SK-N-SH (cell line): ENCODE measurements at regions not wholly inside any gene's neighbourhood (a gene's known extent, or its start where the extent isn't known, plus 50 kb on each side); places are given as distances from the start of the nearest gene placed in this dataset.
"Not testable (repeated sequence)": the region's sequence is repeated elsewhere in the genome, so short reads cannot be mapped to it uniquely, and the experiment has no call there.

Source experiments
- CTCF ChIA-PET: fragments of 300-600, 350-600 bp; formaldehyde crosslinking; extraction: SDS; loops from one replicate; lab custom pipeline; 2021; lab: Yijun Ruan, JAX
- POLR2A ChIA-PET: fragments of 350-600 bp; sonication (Branson Sonifier 250); formaldehyde crosslinking; extraction: SDS; loops from one replicate; lab custom pipeline; 2020; ENCODE audit warnings: antibody characterized with exemption, inconsistent platforms; lab: Yijun Ruan, JAX
- DNase-seq: peaks from one replicate; pipeline ENCODE4 v3.0.0; 2012
- H2AFZ ChIP-seq: fragments of 200-600 bp; sonication (generic); 2 replicates; pipeline ENCODE4 v1.8.1; 2016; ENCODE audit warnings: antibody characterized with exemption, mild to moderate bottlenecking, low read depth
- H3F3A ChIP-seq: fragments of 200-600 bp; sonication (generic); replicated peaks from 2 replicates; pipeline ENCODE3; 2016; ENCODE audit warnings: antibody characterized with exemption, mild to moderate bottlenecking; ENCODE audit not compliant: insufficient read depth
- H3K27ac ChIP-seq, 2 experiments: fragments of 200-500 bp in 1 of 2; fragments of 200-600 bp in 1 of 2; sonication (Bioruptor generic) in 1 of 2; sonication (generic), shearing (Covaris generic) in 1 of 2; 2 replicates each; pipeline versions ENCODE4 v1.5.1 to v1.6.1; 2014 to 2016; ENCODE audit warnings: low read depth in 2 of 2, inconsistent platforms in 1 of 2, low read length in 1 of 2, mild to moderate bottlenecking in 1 of 2, mixed read lengths in 1 of 2
- H3K27me3 ChIP-seq: fragments of 200-600 bp; sonication (generic), shearing (Covaris generic); 2 replicates; pipeline ENCODE4 v1.6.1; 2016; ENCODE audit warnings: mixed run types; ENCODE audit not compliant: insufficient read depth
- H3K36me3 ChIP-seq, 2 experiments: fragments of 200-500 bp in 1 of 2; fragments of 200-600 bp in 1 of 2; sonication (Bioruptor generic) in 1 of 2; sonication (generic) in 1 of 2; replicated peaks in 1 of 2; 2 replicates each; pipeline versions ENCODE3 to v1.5.1; 2014 to 2016; ENCODE audit warnings: low read length in 1 of 2, mild to moderate bottlenecking in 1 of 2; ENCODE audit not compliant: insufficient read depth in 2 of 2, control insufficient read depth in 1 of 2
- H3K4me1 ChIP-seq, 2 experiments: fragments of 200-500 bp in 1 of 2; fragments of 200-600 bp in 1 of 2; sonication (Bioruptor generic) in 1 of 2; sonication (generic), shearing (Covaris generic) in 1 of 2; 2 replicates each; pipeline versions ENCODE4 v1.5.1 to v1.6.1; 2014 to 2016; ENCODE audit warnings: low read depth in 1 of 2, low read length in 1 of 2, mixed run types in 1 of 2; ENCODE audit not compliant: insufficient read depth in 2 of 2, control insufficient read depth in 1 of 2
- H3K4me2 ChIP-seq: fragments of 200-600 bp; sonication (generic), shearing (Covaris generic); 2 replicates; pipeline ENCODE4 v1.6.1; 2017; ENCODE audit warnings: mixed run types
- H3K4me3 ChIP-seq, 2 experiments: fragments of 200-500 bp in 1 of 2; fragments of 200-600 bp in 1 of 2; sonication (Bioruptor generic) in 1 of 2; sonication (generic), shearing (Covaris generic) in 1 of 2; 2 replicates each; pipeline versions ENCODE4 v1.5.1 to v1.8.1; 2014 to 2016; ENCODE audit warnings: low read depth in 2 of 2, inconsistent platforms in 1 of 2, low read length in 1 of 2, mild to moderate bottlenecking in 1 of 2, mixed read lengths in 1 of 2, moderate library complexity in 1 of 2
- H3K79me2 ChIP-seq: fragments of 200-600 bp; sonication (generic); 2 replicates; pipeline ENCODE4 v1.8.1; 2017; ENCODE audit warnings: mild to moderate bottlenecking; ENCODE audit not compliant: insufficient read depth
- H3K9ac ChIP-seq: fragments of 200-600 bp; sonication (generic); 2 replicates; pipeline ENCODE4 v1.6.1; 2017; ENCODE audit warnings: mixed run types
- H3K9me2 ChIP-seq: fragments of 200-600 bp; sonication (generic); 2 replicates; pipeline ENCODE4 v1.6.1; 2017; ENCODE audit warnings: mixed run types
- H3K9me3 ChIP-seq: fragments of 200-600 bp; sonication (generic); 2 replicates; pipeline ENCODE4 v1.6.1; 2017; ENCODE audit warnings: mixed run types, mild to moderate bottlenecking, moderate library complexity
- H4K20me1 ChIP-seq: fragments of 200-600 bp; sonication (generic); 2 replicates; pipeline ENCODE4 v1.6.1; 2017; ENCODE audit warnings: mild to moderate bottlenecking, mixed run types; ENCODE audit not compliant: insufficient read depth
- CHD2 ChIP-seq: fragments of 150-350 bp; IDR thresholded peaks from 2 replicates; pipeline ENCODE4 v1.6.1; 2018; ENCODE audit warnings: low read length; ENCODE audit not compliant: partially characterized antibody
- EZH2phosphoT487 ChIP-seq: fragments of 200-600 bp; sonication (generic); IDR thresholded peaks from 2 replicates; pipeline ENCODE4 v1.6.1; 2017; ENCODE audit warnings: low read depth, mixed run types, mild to moderate bottlenecking, antibody characterized with exemption, moderate library complexity, borderline replicate concordance
- FOSL2 ChIP-seq: IDR thresholded peaks from 2 replicates; pipeline ENCODE4 v1.4.0; 2012; ENCODE audit warnings: low read depth, mild to moderate bottlenecking, moderate library complexity, borderline replicate concordance
- FOXJ3 ChIP-seq: sonication (generic); formaldehyde crosslinking; IDR thresholded peaks from 2 replicates; pipeline ENCODE4 v1.5.1; 2020; ENCODE audit warnings: mild to moderate bottlenecking, missing genetic modification reagents
- GABPA ChIP-seq: IDR thresholded peaks from 2 replicates; pipeline ENCODE4 v1.4.0; 2012; ENCODE audit warnings: low read depth, mild to moderate bottlenecking
- GATA2 ChIP-seq: sonication (generic); formaldehyde crosslinking; IDR thresholded peaks from 2 replicates; pipeline ENCODE4 v1.5.0; 2020; ENCODE audit warnings: mild to moderate bottlenecking, missing genetic modification reagents
- JUND ChIP-seq: IDR thresholded peaks from 2 replicates; pipeline ENCODE4 v1.4.0; 2012
- MAX ChIP-seq: IDR thresholded peaks from 2 replicates; pipeline ENCODE4 v1.4.0; 2012; ENCODE audit warnings: low read depth
- MEF2A ChIP-seq: IDR thresholded peaks from 2 replicates; pipeline ENCODE4 v1.4.0; 2012; ENCODE audit warnings: low read depth, borderline replicate concordance
- MXI1 ChIP-seq: IDR thresholded peaks from 2 replicates; pipeline ENCODE4 v1.6.1; 2012; ENCODE audit warnings: mild to moderate bottlenecking, low read depth, low read length, improper control_type of control experiment
- NFIC ChIP-seq: IDR thresholded peaks from 2 replicates; pipeline ENCODE4 v1.4.0; 2012; ENCODE audit warnings: borderline replicate concordance
- NRF1 ChIP-seq: IDR thresholded peaks from 2 replicates; pipeline ENCODE4 v1.6.1; 2012; ENCODE audit warnings: low read depth, mild to moderate bottlenecking, low read length
- RXRA ChIP-seq: IDR thresholded peaks from 2 replicates; pipeline ENCODE4 v1.4.0; 2012; ENCODE audit warnings: low read depth, mild to moderate bottlenecking, borderline replicate concordance
- SMC3 ChIP-seq: IDR thresholded peaks from 2 replicates; pipeline ENCODE4 v1.6.1; 2012; ENCODE audit warnings: low read depth, low read length, improper control_type of control experiment
- TAF1 ChIP-seq: IDR thresholded peaks from 2 replicates; pipeline ENCODE4 v1.6.1; 2012; ENCODE audit warnings: low read depth, mild to moderate bottlenecking, low read length, moderate library complexity, borderline replicate concordance
- TCF12 ChIP-seq: IDR thresholded peaks from 2 replicates; pipeline ENCODE4 v1.4.0; 2012
- TEAD4 ChIP-seq: IDR thresholded peaks from 2 replicates; pipeline ENCODE4 v1.4.0; 2012; ENCODE audit warnings: mild to moderate bottlenecking, borderline replicate concordance; ENCODE audit not compliant: insufficient read depth
- USF1 ChIP-seq: IDR thresholded peaks from 2 replicates; pipeline ENCODE4 v1.4.0; 2012; ENCODE audit warnings: low read depth, borderline replicate concordance
- YY1 ChIP-seq: IDR thresholded peaks from 2 replicates; pipeline ENCODE4 v1.4.0; 2012; ENCODE audit warnings: low read depth, mild to moderate bottlenecking
- WGBS: methylation state at CpG from one replicate; pipeline ENCODE4 v1.1.6; 2017; ENCODE audit warnings: low lambda C conversion rate; 5-methylcytosine and 5-hydroxymethylcytosine counted together
- TF ChIP-seq, protein P1 (sequence below): IDR thresholded peaks from 2 replicates; pipeline ENCODE4; 2012
- TF ChIP-seq, protein P2 (sequence below): IDR thresholded peaks from 2 replicates; pipeline ENCODE4 v1.4.0; 2012; ENCODE audit warnings: low read depth, borderline replicate concordance

DNA sequence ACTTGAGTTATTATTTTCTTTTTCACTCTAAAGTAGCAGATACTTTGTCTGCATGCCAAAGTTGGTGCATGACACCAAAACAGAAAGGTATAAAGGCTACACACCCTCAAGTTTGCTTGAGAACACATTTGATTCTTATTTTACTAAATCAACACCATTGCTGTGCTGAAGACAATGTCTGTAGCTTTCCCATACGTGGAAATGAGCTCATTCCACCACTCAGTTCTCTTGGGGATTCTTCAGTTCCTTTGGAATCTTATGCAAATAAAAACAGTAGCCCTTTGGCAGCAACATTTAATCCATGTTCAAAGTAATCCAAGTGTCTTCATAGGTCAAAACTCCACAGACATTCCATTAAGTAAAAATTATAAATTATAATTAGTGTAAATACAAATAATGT lies 264.9 kb downstream of the TLE1 start (continued):
- no peak for TF ChIP-seq MAX
- no peak for TF ChIP-seq MXI1
- TF ChIP-seq MEF2A, result no peak

GRCh38 chr9:81423589-81424326 lies 265.6 kb downstream of the TLE1 start:
- no peaks in the 10 kb centered on the region for H3K36me3 ChIP-seq
- CTCF ChIA-PET, result interaction anchor here (0.6 to 1.1 kb wide), 2 partner anchors 21 to 358 kb away, joined by 3 to 5 read pairs; no protein-coding TSS in a partner anchor
- no peaks in the 10 kb centered on the region for H3K79me2 ChIP-seq
- no peak overlapping the region for H3K27ac ChIP-seq
- peaks cover 8% of the 10 kb centered on the region for H3K9me3 ChIP-seq
- no peak overlapping the region for H3K9ac ChIP-seq
- no peak overlapping the region for H2AFZ ChIP-seq
- POLR2A ChIA-PET, result no interaction called here
- no peaks in the 10 kb centered on the region for H4K20me1 ChIP-seq
- 0 out of 2 replicates have a peak, but pooled peaks cover 3% of the 10 kb centered on the region for H3K9me2 ChIP-seq
- H3K4me3 ChIP-seq, result no peak overlapping the region
- no peaks in the 10 kb centered on the region for H3K27me3 ChIP-seq
- H3F3A ChIP-seq, result no peaks in the 10 kb centered on the region
- H3K4me2 ChIP-seq, result no peak overlapping the region
- no peaks in the 10 kb centered on the region for H3K4me1 ChIP-seq
- TF ChIP-seq TEAD4, result no peak
- no peak for TF ChIP-seq EZH2phosphoT487
- no peak for TF ChIP-seq TCF12
- no peak for TF ChIP-seq CHD2
- no peak for TF ChIP-seq SMC3
- no peak for TF ChIP-seq TAF1
- no peak for TF ChIP-seq GATA2 (CRISPR knock-in tag)
- no peak for TF ChIP-seq JUND
- no peak for TF ChIP-seq MAX
- no peak for TF ChIP-seq NFIC
- TF ChIP-seq FOSL2, result no peak
- no peak for TF ChIP-seq NRF1
- no peak for TF ChIP-seq GABPA
- no peak for TF ChIP-seq MXI1
- TF ChIP-seq, protein P1, sequence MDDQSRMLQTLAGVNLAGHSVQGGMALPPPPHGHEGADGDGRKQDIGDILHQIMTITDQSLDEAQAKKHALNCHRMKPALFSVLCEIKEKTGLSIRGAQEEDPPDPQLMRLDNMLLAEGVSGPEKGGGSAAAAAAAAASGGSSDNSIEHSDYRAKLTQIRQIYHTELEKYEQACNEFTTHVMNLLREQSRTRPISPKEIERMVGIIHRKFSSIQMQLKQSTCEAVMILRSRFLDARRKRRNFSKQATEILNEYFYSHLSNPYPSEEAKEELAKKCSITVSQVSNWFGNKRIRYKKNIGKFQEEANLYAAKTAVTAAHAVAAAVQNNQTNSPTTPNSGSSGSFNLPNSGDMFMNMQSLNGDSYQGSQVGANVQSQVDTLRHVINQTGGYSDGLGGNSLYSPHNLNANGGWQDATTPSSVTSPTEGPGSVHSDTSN, result no peak
- TF ChIP-seq, protein P2, sequence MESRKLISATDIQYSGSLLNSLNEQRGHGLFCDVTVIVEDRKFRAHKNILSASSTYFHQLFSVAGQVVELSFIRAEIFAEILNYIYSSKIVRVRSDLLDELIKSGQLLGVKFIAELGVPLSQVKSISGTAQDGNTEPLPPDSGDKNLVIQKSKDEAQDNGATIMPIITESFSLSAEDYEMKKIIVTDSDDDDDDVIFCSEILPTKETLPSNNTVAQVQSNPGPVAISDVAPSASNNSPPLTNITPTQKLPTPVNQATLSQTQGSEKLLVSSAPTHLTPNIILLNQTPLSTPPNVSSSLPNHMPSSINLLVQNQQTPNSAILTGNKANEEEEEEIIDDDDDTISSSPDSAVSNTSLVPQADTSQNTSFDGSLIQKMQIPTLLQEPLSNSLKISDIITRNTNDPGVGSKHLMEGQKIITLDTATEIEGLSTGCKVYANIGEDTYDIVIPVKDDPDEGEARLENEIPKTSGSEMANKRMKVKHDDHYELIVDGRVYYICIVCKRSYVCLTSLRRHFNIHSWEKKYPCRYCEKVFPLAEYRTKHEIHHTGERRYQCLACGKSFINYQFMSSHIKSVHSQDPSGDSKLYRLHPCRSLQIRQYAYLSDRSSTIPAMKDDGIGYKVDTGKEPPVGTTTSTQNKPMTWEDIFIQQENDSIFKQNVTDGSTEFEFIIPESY, result no peak
- no peak for TF ChIP-seq YY1
- TF ChIP-seq FOXJ3 (CRISPR knock-in tag), result no peak
- TF ChIP-seq USF1, result no peak
- TF ChIP-seq RXRA, result no peak
- no peak for DNase-seq

- 41% methylated on average over 3 of the region's 3 CpGs for WGBS
- H3K4me3 ChIP-seq, CTCF ChIA-PET, H3K4me1 ChIP-seq, H3K9ac ChIP-seq, H3F3A ChIP-seq, H3K79me2 ChIP-seq, H2AFZ ChIP-seq, H3K27me3 ChIP-seq, H4K20me1 ChIP-seq, H3K9me3 ChIP-seq, H3K36me3 ChIP-seq, H3K9me2 ChIP-seq, POLR2A ChIA-PET, H3K4me2 ChIP-seq, DNase-seq, H3K27ac ChIP-seq: not testable (repeated sequence)
Measured at GRCh38 chr9:81421090-81421489, 268.3 kb downstream of the TLE1 start.
